ENCODE measurements at regions not wholly inside any gene's neighbourhood (a gene's known extent, or its start where the extent isn't known, plus 50 kb on each side); places are given as distances from the start of the nearest gene placed in this dataset.
A peak's percentile ranks its signal among the peaks of the same experiment; 100 is the strongest.

DNA sequence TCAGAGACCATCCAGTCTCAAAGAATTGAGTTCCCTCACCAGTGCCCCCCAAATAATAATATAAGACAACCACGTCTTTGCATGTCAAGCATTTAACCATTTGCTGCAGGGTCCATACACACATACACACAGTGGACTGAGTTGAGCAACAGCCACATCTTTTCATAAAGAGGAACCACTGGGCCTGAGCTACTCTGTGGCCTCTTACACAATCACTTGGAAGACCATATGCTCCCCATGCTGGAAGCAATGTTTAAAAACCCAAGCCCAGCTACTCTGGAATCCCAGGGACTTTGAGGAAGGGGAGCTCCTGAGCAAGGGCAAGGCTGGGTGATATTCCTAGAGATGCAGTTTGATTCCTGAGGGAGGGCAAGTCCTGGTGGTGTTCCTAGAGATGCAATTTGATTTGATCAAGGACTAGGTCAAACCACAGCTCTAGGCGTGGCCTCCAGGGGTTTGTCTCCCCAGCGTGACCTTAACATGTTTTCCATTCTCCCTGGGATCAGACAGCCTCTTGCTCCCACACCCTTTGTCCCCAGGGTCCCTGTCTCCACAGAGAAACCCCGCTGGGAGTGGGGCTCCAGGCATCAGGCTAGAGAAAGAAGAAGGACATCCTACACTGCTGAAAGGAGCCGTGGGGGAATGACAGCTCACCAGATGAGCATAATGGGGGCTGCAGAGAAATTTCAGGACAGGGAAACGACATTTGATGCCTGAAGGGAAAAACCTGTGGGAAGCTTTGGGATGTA, 376.2 kb upstream of the MGMT start:
- TF ChIP-seq POLR2A (IDR thresholded peaks at IDR 0.05), result no peak
- TF ChIP-seq, protein P1, sequence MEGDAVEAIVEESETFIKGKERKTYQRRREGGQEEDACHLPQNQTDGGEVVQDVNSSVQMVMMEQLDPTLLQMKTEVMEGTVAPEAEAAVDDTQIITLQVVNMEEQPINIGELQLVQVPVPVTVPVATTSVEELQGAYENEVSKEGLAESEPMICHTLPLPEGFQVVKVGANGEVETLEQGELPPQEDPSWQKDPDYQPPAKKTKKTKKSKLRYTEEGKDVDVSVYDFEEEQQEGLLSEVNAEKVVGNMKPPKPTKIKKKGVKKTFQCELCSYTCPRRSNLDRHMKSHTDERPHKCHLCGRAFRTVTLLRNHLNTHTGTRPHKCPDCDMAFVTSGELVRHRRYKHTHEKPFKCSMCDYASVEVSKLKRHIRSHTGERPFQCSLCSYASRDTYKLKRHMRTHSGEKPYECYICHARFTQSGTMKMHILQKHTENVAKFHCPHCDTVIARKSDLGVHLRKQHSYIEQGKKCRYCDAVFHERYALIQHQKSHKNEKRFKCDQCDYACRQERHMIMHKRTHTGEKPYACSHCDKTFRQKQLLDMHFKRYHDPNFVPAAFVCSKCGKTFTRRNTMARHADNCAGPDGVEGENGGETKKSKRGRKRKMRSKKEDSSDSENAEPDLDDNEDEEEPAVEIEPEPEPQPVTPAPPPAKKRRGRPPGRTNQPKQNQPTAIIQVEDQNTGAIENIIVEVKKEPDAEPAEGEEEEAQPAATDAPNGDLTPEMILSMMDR (IDR thresholded peaks at IDR 0.05), result no peak
- Histone ChIP-seq H3K9me3 (no peaks in the 10 kb centered on the region), H3K27ac (no peak overlapping the region), H3K4me3 (no peak overlapping the region), H3K36me3 (no peaks in the 10 kb centered on the region), H3K27me3 (no peaks in the 10 kb centered on the region), H3K4me1 (peaks cover 0 to 7% (median 0%) of the 10 kb centered on the region in 12 donors)
- ATAC-seq (peak in 2 of 4 donors; percentile 14 to 64), DNase-seq (peak in 1 of 5 donors; percentile 34)
- WGBS, 4 donors, result 82 to 89% (median 85%) methylated on average over 6 of the region's 6 CpGs
- intact Hi-C loops (cut with DNase I), result no loop called here

DNA sequence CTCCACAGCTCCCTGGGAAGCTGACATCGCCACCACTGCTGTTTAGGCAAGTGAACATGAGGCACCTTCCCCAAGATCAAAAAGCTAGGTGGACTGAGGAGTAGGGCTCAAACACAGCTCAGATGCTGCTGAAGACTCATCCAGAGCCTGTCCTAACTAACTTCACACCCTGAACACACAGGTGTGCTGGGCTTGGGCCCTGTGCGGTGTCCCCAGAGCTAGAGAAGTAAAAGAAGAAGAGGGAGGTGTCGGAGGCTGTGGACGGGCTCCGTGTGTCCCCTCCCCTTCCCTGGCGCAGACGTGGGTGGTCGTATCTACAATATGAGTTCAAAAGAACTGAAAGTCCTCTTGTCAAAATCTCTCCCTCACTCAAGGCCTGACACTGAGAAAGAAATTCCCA, 373.4 kb upstream of the MGMT start:
- WGBS, 4 donors, result 87 to 91% (median 89%) methylated on average over 8 of the region's 8 CpGs
- no peak overlapping the region for H3K27ac ChIP-seq
- no peaks in the 10 kb centered on the region for H3K9me3 ChIP-seq
- intact Hi-C loops (cut with DNase I), result no loop called here
- H3K4me1 ChIP-seq, result peaks cover 0 to 26% (median 0%) of the 10 kb centered on the region in 12 donors
- ATAC-seq, result no peak
- no peak for TF ChIP-seq POLR2A (IDR thresholded peaks at IDR 0.05)
- TF ChIP-seq, protein P1 (IDR thresholded peaks at IDR 0.05), result no peak
- H3K4me3 ChIP-seq, result no peak overlapping the region
- no peaks in the 10 kb centered on the region for H3K36me3 ChIP-seq
- H3K27me3 ChIP-seq, result no peaks in the 10 kb centered on the region
- no peak for DNase-seq

DNA sequence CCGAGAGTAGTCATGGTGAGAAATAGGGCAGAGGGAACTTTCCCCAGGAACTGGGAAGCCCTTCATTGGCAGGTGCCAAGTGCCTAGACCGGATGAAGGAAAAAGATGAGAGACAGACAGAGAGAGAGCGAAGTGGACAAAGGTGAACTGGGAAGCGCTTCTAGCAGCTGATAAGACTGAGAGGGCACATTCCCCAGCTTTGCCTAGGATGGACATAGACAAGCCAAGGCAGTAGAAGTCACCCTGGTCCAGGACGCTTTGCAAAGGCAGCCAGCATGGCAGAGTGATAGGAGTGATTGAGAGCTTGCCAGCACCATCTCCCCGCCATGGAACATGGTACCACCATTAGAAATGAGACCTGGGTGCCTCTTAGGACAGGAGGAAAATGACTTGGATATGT, 372.8 kb upstream of the MGMT start:
- intact Hi-C loops (cut with DNase I), result no loop called here
- Histone ChIP-seq H3K4me1 (peaks cover 0 to 26% (median 0%) of the 10 kb centered on the region in 12 donors), H3K27me3 (no peaks in the 10 kb centered on the region), H3K4me3 (no peak overlapping the region), H3K36me3 (no peaks in the 10 kb centered on the region), H3K27ac (no peak overlapping the region), H3K9me3 (no peaks in the 10 kb centered on the region)
- TF ChIP-seq, protein P1 (IDR thresholded peaks at IDR 0.05), result no peak
- TF ChIP-seq POLR2A (IDR thresholded peaks at IDR 0.05), result no peak
- WGBS, 4 donors, result 83 to 90% (median 85%) methylated on average over 6 of the region's 6 CpGs
- DNase-seq (no peak), ATAC-seq (no peak)

DNA sequence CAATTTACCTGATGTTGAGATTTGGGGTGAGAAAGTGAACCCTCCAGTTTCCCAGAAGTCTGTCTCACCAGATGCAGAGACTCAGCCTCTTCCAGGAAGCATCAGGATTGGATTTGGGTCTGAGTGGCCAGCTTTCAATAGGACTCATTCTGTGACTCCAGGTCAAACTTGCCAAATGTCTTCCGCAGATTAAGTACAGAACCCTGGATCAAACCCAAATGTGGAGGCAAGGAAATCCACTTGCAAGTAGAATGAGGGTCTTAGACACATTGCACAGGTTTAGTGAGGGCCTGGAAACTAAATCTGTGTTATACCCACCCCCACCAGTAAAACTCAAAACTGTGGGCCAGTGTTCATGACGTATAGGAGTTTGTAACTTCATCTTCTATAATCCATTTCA, 372.2 kb upstream of the MGMT start:
- WGBS, 4 donors, result 77 to 95% (median 82%) methylated on average over 2 of the region's 2 CpGs
- Histone ChIP-seq H3K27ac (no peak overlapping the region), H3K9me3 (no peaks in the 10 kb centered on the region), H3K36me3 (no peaks in the 10 kb centered on the region), H3K4me1 (peaks cover 0 to 26% (median 0%) of the 10 kb centered on the region in 12 donors), H3K4me3 (no peak overlapping the region), H3K27me3 (no peaks in the 10 kb centered on the region)
- DNase-seq (no peak), ATAC-seq (no peak)
- TF ChIP-seq POLR2A (IDR thresholded peaks at IDR 0.05), result no peak
- TF ChIP-seq, protein P1 (IDR thresholded peaks at IDR 0.05), result no peak
- intact Hi-C loops (cut with DNase I), result no loop called here
